Inferior parietal cortex (tissue), 1 donor: ENCODE measurements at regions not wholly inside any gene's neighbourhood (a gene's known extent, or its start where the extent isn't known, plus 50 kb on each side); places are given as distances from the start of the nearest gene placed in this dataset.
"Not testable (repeated sequence)": the region's sequence is repeated elsewhere in the genome, so short reads cannot be mapped to it uniquely, and the experiment has no call there.

ENCODE experiments used
- DNase-seq: peaks from one replicate; pipeline ENCODE4 v3.0.0-alpha.2; 2016; ENCODE audit errors: extremely low spot score

DNA sequence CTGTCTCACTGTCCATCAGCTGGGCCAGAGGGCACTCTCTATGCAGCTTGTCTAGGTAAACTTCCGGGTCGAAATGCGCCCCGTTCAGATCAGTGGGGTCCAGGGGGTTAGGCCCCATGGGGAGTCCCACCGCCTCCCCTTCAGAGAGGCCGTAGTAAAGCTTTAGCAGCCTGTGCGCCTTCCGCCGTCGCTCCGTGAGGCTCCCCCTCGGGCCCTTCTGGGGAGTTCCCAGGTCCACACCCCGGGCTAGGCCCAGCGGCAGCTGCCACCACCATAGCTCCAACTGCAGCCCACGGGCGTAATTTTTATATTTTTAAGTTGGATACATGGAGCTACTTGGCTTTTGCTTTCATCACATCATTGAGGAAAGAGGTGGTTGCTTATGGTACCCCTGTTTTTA, 73.7 kb upstream of the FRG2C start:
- not testable (repeated sequence) for DNase-seq

- not testable (repeated sequence) for DNase-seq
Measured at GRCh38 chr3:75604286-75604934, 59.7 kb upstream of the FRG2C start.

- DNase-seq: not testable (repeated sequence)
Measured at GRCh38 chr3:75607996-75608395, 56.1 kb upstream of the FRG2C start.

GRCh38 chr3:75609598-75609997, 54.5 kb upstream of the FRG2C start:
- not testable (repeated sequence) for DNase-seq

DNA sequence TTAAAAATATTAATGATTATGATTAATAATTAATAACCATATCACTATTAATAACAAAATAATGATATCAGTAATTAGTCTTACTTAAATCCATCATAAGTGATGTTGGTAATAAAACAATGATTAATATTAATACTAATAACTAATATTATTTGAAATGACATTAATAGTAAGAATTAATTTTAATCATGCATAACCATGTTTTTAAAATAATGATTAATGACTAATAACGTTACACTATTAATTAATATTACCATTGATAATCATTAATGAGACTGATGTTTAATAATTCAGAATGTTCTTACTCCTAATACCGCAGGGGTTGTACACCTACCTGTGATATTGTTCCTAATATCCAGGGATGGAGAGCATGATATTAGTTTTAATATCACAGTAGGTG, 53.4 kb upstream of the FRG2C start:
- DNase-seq: no peak

GRCh38 chr3:75611724-75612460, 52.2 kb upstream of the FRG2C start:
- not testable (repeated sequence) for DNase-seq
